ENCODE measurements at regions not wholly inside any gene's neighbourhood (a gene's known extent, or its start where the extent isn't known, plus 50 kb on each side); places are given as distances from the start of the nearest gene placed in this dataset.

DNA sequence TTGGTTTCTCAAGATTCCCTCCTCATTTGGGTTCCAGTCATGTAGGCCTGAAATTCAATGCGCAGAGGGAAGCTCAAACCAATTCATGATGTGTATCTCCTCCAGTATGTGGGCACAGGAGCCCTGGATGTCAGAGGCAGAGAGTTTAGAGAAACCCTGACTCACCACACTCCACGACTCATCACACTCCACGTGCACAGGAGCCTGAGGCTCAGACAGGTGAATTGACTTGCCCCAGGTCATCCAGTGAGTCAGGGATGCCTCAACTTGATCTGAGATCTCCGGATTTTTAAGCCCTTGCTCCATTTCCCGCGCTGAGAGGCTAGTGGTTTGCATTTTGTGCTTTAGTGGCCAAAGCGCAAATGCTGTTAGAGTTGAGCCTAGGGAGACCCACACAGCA lies 183.9 kb downstream of the HAPSTR1 start:
- H3K9me2 ChIP-seq (replicated peaks; ENCODE audit: insufficient read depth, low read length): no peaks in the 10 kb centered on the region
- no peak overlapping the region for H3K4me3 ChIP-seq (ENCODE audit: insufficient read depth, low read length, poor library complexity, severe bottlenecking)
- H3K9me3 ChIP-seq (ENCODE audit: insufficient read depth, low read length): no peaks in the 10 kb centered on the region
- no peak overlapping the region for H2AFZ ChIP-seq (ENCODE audit: low read depth, low read length, severe bottlenecking)
- H3F3A ChIP-seq (ENCODE audit: insufficient read depth): no peaks in the 10 kb centered on the region
- H3K36me3 ChIP-seq (ENCODE audit: low read length): no peaks in the 10 kb centered on the region
- TF ChIP-seq, protein P1, sequence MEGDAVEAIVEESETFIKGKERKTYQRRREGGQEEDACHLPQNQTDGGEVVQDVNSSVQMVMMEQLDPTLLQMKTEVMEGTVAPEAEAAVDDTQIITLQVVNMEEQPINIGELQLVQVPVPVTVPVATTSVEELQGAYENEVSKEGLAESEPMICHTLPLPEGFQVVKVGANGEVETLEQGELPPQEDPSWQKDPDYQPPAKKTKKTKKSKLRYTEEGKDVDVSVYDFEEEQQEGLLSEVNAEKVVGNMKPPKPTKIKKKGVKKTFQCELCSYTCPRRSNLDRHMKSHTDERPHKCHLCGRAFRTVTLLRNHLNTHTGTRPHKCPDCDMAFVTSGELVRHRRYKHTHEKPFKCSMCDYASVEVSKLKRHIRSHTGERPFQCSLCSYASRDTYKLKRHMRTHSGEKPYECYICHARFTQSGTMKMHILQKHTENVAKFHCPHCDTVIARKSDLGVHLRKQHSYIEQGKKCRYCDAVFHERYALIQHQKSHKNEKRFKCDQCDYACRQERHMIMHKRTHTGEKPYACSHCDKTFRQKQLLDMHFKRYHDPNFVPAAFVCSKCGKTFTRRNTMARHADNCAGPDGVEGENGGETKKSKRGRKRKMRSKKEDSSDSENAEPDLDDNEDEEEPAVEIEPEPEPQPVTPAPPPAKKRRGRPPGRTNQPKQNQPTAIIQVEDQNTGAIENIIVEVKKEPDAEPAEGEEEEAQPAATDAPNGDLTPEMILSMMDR (IDR thresholded peaks at IDR 0.05; ENCODE audit: insufficient read depth, low read length, poor library complexity, severe bottlenecking): no peak
- TF ChIP-seq EZH2phosphoT487 (conservative IDR thresholded peaks at IDR 0.05; ENCODE audit: low read length): no peak
- no peaks in the 10 kb centered on the region for H3K79me2 ChIP-seq (ENCODE audit: insufficient read depth, low read length)
- H3K4me2 ChIP-seq (ENCODE audit: low read depth, low read length, poor library complexity, severe bottlenecking): no peak overlapping the region
- H3K27ac ChIP-seq (ENCODE audit: low read depth, low read length): no peak overlapping the region
- H4K20me1 ChIP-seq (ENCODE audit: low read depth, low read length): no peaks in the 10 kb centered on the region
- no peak overlapping the region for H3K9ac ChIP-seq (ENCODE audit: low read length)
- no peaks in the 10 kb centered on the region for H3K27me3 ChIP-seq (ENCODE audit: low read length)

DNA sequence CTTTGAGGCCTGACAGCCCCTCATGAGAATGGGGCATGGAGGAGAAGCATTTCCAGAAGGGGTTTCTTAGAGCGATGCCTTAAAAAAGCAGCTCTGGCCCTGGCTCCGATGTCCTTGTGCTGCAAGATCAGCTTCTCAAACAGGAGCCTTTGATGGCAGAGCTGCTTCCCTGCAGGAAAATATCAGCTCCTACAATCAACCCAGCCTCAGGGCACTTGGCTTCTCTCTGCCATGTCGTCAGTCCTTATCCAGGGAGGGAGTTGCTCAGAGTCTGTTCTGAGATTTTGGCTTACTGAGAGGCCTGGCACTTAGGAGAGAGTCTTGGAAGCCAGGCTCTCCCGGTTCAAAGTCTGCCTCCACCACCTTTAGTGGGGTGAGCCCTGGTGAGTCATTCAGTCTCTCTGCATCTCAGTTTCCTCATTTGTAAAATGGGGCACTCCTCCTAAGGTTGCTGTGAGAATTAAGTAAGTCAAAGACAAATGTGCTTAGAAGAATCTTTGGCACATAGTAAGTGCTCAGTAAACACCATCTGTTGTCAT lies 184.4 kb downstream of the HAPSTR1 start:
- no peak overlapping the region for H3K4me3 ChIP-seq (ENCODE audit: insufficient read depth, low read length, poor library complexity, severe bottlenecking)
- TF ChIP-seq, protein P1 (IDR thresholded peaks at IDR 0.05; ENCODE audit: insufficient read depth, low read length, poor library complexity, severe bottlenecking): no peak
- no peak for TF ChIP-seq EZH2phosphoT487 (conservative IDR thresholded peaks at IDR 0.05; ENCODE audit: low read length)

DNA sequence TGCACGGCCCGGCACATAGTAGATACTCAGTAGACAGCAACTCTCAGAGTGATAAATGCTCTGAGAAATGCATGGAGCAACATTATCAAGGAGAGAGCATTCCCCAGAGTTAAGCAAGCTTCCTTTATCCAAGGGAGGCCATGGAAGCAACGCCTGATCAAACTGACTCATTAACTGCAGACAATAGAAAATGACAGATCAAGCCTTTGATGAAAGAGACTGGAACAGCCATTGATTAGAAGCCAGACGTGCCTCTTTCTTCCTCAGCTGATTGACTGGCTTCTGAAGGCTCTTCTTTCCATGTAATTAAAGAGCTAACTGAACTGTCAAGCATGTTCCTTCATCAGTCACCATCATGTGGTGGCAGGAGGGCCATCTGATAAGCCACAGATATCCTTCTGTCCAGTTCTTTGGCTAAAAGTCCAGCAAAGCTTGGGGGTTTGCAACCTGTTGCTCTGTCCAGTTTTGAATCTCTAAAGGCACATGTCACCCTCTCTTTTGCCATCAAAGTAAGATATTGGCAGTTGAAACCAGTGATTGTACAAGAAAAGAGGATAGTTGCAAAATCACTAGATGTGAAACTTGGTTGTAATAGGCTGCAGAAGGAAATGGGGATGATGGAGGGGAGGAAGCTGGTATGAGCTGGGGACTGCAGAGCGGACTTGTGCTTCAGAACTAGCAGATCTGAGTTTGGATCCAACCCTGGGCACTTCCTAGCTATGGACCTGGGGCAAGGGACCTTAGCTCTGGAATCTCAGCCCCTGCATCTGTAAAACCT lies 188.0 kb downstream of the HAPSTR1 start:
- no peak overlapping the region for H3K9ac ChIP-seq (ENCODE audit: low read length)
- H3F3A ChIP-seq (ENCODE audit: insufficient read depth): no peaks in the 10 kb centered on the region
- no peaks in the 10 kb centered on the region for H3K79me2 ChIP-seq (ENCODE audit: insufficient read depth, low read length)
- H3K27ac ChIP-seq (ENCODE audit: low read depth, low read length): no peak overlapping the region
- no peaks in the 10 kb centered on the region for H3K27me3 ChIP-seq (ENCODE audit: low read length)
- no peaks in the 10 kb centered on the region for H3K9me2 ChIP-seq (replicated peaks; ENCODE audit: insufficient read depth, low read length)
- no peaks in the 10 kb centered on the region for H4K20me1 ChIP-seq (ENCODE audit: low read depth, low read length)
- H3K36me3 ChIP-seq (ENCODE audit: low read length): no peaks in the 10 kb centered on the region
- no peak overlapping the region for H2AFZ ChIP-seq (ENCODE audit: low read depth, low read length, severe bottlenecking)
- no peak for TF ChIP-seq EZH2phosphoT487 (conservative IDR thresholded peaks at IDR 0.05; ENCODE audit: low read length)
- TF ChIP-seq, protein P1 (IDR thresholded peaks at IDR 0.05; ENCODE audit: insufficient read depth, low read length, poor library complexity, severe bottlenecking): no peak
- H3K4me3 ChIP-seq (ENCODE audit: insufficient read depth, low read length, poor library complexity, severe bottlenecking): no peak overlapping the region
- H3K9me3 ChIP-seq (ENCODE audit: insufficient read depth, low read length): no peaks in the 10 kb centered on the region
- no peak overlapping the region for H3K4me2 ChIP-seq (ENCODE audit: low read depth, low read length, poor library complexity, severe bottlenecking)

More for the DNA sequence above, 184.4 kb downstream of the HAPSTR1 start:
- Histone ChIP-seq H3K4me2 (ENCODE audit: low read depth, low read length, poor library complexity, severe bottlenecking) (no peak overlapping the region), H3K36me3 (ENCODE audit: low read length) (no peaks in the 10 kb centered on the region), H3K9ac (ENCODE audit: low read length) (no peak overlapping the region), H3K9me3 (ENCODE audit: insufficient read depth, low read length) (no peaks in the 10 kb centered on the region), H3K27me3 (ENCODE audit: low read length) (no peaks in the 10 kb centered on the region), H3K79me2 (ENCODE audit: insufficient read depth, low read length) (no peaks in the 10 kb centered on the region), H3K9me2 (replicated peaks; ENCODE audit: insufficient read depth, low read length) (no peaks in the 10 kb centered on the region), H4K20me1 (ENCODE audit: low read depth, low read length) (no peaks in the 10 kb centered on the region), H3F3A (ENCODE audit: insufficient read depth) (no peaks in the 10 kb centered on the region), H2AFZ (ENCODE audit: low read depth, low read length, severe bottlenecking) (no peak overlapping the region), H3K27ac (ENCODE audit: low read depth, low read length) (no peak overlapping the region)
